ENCODE measurements at regions not wholly inside any gene's neighbourhood (a gene's known extent, or its start where the extent isn't known, plus 50 kb on each side); places are given as distances from the start of the nearest gene placed in this dataset.
A peak's percentile ranks its signal among the peaks of the same experiment; 100 is the strongest.

DNA sequence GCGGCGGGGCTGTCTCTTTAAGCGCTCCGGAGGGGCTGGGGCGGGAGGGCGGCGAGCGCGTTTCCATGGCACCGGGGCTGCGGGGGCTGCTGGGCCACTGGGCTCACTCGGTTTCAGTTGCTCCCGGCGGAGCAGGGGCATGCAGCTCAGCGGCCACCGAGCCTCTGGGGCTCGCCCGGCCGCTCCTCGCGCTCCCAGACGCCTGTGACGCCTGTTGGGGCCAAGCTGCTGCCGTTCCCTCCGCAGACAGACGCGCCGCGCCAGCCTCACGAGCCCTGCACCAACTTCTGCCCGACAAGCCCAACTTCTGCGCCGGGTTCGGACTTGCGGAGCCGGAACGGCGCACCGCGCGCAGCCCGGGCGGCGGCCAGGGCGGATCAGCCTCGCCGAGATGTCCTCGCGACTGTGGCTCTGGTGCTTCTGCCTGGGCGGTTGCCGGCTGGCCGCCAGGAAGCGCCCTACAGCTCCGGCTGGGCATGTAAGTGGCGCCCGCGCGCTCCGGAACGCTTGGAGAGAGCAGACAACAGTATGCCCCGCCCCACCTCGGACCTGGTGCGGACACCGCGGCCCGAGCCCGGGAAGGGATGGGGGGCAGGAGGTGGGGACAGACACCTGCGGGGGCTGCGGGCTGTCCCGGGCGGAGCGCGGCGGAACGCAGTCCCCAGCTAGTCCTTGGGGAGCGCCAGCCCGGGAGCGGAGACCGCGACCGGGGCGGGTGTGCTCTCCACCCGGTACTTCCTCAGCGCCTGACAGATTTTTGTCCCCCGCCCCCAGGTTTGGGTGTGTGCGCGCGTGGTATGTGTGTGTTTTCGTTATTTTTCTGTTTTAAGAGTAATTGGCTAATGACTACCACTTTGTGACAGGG lies 154.1 kb upstream of the GOLIM4 start (continued):
- TF ChIP-seq, protein P1, sequence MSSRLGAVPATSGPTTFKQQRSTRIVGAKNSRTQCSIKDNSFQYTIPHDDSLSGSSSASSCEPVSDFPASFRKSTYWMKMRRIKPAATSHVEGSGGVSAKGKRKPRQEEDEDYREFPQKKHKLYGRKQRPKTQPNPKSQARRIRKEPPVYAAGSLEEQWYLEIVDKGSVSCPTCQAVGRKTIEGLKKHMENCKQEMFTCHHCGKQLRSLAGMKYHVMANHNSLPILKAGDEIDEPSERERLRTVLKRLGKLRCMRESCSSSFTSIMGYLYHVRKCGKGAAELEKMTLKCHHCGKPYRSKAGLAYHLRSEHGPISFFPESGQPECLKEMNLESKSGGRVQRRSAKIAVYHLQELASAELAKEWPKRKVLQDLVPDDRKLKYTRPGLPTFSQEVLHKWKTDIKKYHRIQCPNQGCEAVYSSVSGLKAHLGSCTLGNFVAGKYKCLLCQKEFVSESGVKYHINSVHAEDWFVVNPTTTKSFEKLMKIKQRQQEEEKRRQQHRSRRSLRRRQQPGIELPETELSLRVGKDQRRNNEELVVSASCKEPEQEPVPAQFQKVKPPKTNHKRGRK (CRISPR knock-in tag; IDR thresholded peaks at IDR 0.05), result 0 out of 2 replicates have a peak, but pooled peaks have one; percentile 22
- TF ChIP-seq ZFP62 (CRISPR knock-in tag; IDR thresholded peaks at IDR 0.05) (no peak), ZNF768 (CRISPR knock-in tag; IDR thresholded peaks at IDR 0.05) (peak; percentile 50; the same call in 1 of the 2 replicates), ZFP36 (IDR thresholded peaks at IDR 0.05; ENCODE audit: borderline replicate concordance, low read depth, low read length, partially characterized antibody) (no peak), FOXJ3 (CRISPR knock-in tag; IDR thresholded peaks at IDR 0.05; ENCODE audit: borderline replicate concordance) (peak; percentile 31; the same call in 1 of the 2 replicates), FOXC1 (CRISPR knock-in tag; IDR thresholded peaks at IDR 0.05; ENCODE audit: borderline replicate concordance) (no peak), ASH2L (IDR thresholded peaks at IDR 0.05; ENCODE audit: insufficient read length, low read depth, low read length) (no peak), ZNF788 (CRISPR knock-in tag; IDR thresholded peaks at IDR 0.05; ENCODE audit: borderline replicate concordance) (peak; percentile 64; the same call in 1 of the 2 replicates), ZNF496 (CRISPR knock-in tag; IDR thresholded peaks at IDR 0.05; ENCODE audit: insufficient replicate concordance) (no peak), KAT2B (IDR thresholded peaks at IDR 0.05; ENCODE audit: borderline replicate concordance, low read depth, low read length) (no peak)
- TF ChIP-seq, protein P2, sequence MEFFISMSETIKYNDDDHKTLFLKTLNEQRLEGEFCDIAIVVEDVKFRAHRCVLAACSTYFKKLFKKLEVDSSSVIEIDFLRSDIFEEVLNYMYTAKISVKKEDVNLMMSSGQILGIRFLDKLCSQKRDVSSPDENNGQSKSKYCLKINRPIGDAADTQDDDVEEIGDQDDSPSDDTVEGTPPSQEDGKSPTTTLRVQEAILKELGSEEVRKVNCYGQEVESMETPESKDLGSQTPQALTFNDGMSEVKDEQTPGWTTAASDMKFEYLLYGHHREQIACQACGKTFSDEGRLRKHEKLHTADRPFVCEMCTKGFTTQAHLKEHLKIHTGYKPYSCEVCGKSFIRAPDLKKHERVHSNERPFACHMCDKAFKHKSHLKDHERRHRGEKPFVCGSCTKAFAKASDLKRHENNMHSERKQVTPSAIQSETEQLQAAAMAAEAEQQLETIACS (CRISPR knock-in tag; IDR thresholded peaks at IDR 0.05), result peak; percentile 37; the same call in 1 of the 2 replicates
- TF ChIP-seq, protein P3, sequence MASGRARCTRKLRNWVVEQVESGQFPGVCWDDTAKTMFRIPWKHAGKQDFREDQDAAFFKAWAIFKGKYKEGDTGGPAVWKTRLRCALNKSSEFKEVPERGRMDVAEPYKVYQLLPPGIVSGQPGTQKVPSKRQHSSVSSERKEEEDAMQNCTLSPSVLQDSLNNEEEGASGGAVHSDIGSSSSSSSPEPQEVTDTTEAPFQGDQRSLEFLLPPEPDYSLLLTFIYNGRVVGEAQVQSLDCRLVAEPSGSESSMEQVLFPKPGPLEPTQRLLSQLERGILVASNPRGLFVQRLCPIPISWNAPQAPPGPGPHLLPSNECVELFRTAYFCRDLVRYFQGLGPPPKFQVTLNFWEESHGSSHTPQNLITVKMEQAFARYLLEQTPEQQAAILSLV (CRISPR knock-in tag; IDR thresholded peaks at IDR 0.05; ENCODE audit: borderline replicate concordance), result peak; percentile 65; the same call in 1 of the 2 replicates
- TF ChIP-seq, protein P4, sequence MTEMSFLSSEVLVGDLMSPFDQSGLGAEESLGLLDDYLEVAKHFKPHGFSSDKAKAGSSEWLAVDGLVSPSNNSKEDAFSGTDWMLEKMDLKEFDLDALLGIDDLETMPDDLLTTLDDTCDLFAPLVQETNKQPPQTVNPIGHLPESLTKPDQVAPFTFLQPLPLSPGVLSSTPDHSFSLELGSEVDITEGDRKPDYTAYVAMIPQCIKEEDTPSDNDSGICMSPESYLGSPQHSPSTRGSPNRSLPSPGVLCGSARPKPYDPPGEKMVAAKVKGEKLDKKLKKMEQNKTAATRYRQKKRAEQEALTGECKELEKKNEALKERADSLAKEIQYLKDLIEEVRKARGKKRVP (CRISPR knock-in tag; IDR thresholded peaks at IDR 0.05), result no peak
- TF ChIP-seq, protein P5, sequence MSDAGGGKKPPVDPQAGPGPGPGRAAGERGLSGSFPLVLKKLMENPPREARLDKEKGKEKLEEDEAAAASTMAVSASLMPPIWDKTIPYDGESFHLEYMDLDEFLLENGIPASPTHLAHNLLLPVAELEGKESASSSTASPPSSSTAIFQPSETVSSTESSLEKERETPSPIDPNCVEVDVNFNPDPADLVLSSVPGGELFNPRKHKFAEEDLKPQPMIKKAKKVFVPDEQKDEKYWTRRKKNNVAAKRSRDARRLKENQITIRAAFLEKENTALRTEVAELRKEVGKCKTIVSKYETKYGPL (CRISPR knock-in tag; IDR thresholded peaks at IDR 0.05), result no peak
- TF ChIP-seq, protein P6, sequence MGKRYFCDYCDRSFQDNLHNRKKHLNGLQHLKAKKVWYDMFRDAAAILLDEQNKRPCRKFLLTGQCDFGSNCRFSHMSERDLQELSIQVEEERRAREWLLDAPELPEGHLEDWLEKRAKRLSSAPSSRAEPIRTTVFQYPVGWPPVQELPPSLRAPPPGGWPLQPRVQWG (CRISPR knock-in tag; IDR thresholded peaks at IDR 0.05; ENCODE audit: borderline replicate concordance, low read depth), result no peak
- TF ChIP-seq, protein P7, sequence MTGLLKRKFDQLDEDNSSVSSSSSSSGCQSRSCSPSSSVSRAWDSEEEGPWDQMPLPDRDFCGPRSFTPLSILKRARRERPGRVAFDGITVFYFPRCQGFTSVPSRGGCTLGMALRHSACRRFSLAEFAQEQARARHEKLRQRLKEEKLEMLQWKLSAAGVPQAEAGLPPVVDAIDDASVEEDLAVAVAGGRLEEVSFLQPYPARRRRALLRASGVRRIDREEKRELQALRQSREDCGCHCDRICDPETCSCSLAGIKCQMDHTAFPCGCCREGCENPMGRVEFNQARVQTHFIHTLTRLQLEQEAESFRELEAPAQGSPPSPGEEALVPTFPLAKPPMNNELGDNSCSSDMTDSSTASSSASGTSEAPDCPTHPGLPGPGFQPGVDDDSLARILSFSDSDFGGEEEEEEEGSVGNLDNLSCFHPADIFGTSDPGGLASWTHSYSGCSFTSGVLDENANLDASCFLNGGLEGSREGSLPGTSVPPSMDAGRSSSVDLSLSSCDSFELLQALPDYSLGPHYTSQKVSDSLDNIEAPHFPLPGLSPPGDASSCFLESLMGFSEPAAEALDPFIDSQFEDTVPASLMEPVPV (CRISPR knock-in tag; IDR thresholded peaks at IDR 0.05), result peak; percentile 55
- TF ChIP-seq, protein P8, sequence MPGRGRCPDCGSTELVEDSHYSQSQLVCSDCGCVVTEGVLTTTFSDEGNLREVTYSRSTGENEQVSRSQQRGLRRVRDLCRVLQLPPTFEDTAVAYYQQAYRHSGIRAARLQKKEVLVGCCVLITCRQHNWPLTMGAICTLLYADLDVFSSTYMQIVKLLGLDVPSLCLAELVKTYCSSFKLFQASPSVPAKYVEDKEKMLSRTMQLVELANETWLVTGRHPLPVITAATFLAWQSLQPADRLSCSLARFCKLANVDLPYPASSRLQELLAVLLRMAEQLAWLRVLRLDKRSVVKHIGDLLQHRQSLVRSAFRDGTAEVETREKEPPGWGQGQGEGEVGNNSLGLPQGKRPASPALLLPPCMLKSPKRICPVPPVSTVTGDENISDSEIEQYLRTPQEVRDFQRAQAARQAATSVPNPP (CRISPR knock-in tag; IDR thresholded peaks at IDR 0.05), result no peak
